ENCODE measurements at regions not wholly inside any gene's neighbourhood (a gene's known extent, or its start where the extent isn't known, plus 50 kb on each side); places are given as distances from the start of the nearest gene placed in this dataset.

GRCh38 chr13:58032676-58033460 is 401.3 kb downstream of the PCDH17 start:
- ATAC-seq: no peak
- no peak overlapping the region for H3K27ac ChIP-seq
- DNase-seq: no peak
- no peak for TF ChIP-seq CTCF (IDR thresholded peaks at IDR 0.05)
- H3K9me3 ChIP-seq: no peaks in the 10 kb centered on the region
- H3K4me3 ChIP-seq: no peak overlapping the region
- H3K36me3 ChIP-seq: no peaks in the 10 kb centered on the region
- H3K27me3 ChIP-seq (ENCODE audit: low read depth): no peaks in the 10 kb centered on the region
- H3K4me1 ChIP-seq: no peaks in the 10 kb centered on the region
- intact Hi-C loops (cut with DNase I): no loop called here

- Histone ChIP-seq H3K36me3 (no peaks in the 10 kb centered on the region), H3K4me1 (no peaks in the 10 kb centered on the region), H3K4me3 (no peak overlapping the region), H3K9me3 (no peaks in the 10 kb centered on the region), H3K27me3 (ENCODE audit: low read depth) (no peaks in the 10 kb centered on the region), H3K27ac (no peak overlapping the region)
- DNase-seq: no peak
- intact Hi-C loops (cut with DNase I): no loop called here
- no peak for ATAC-seq
- TF ChIP-seq CTCF (IDR thresholded peaks at IDR 0.05): no peak
Measured at GRCh38 chr13:58043971-58044370, 412.4 kb downstream of the PCDH17 start.

- Histone ChIP-seq H3K27me3 (ENCODE audit: low read depth) (no peaks in the 10 kb centered on the region), H3K9me3 (no peaks in the 10 kb centered on the region), H3K4me3 (no peak overlapping the region), H3K27ac (no peak overlapping the region), H3K4me1 (no peaks in the 10 kb centered on the region), H3K36me3 (no peaks in the 10 kb centered on the region)
- intact Hi-C loops (cut with DNase I): no loop called here
- no peak for DNase-seq
- no peak for ATAC-seq
- no peak for TF ChIP-seq CTCF (IDR thresholded peaks at IDR 0.05)
Measured at GRCh38 chr13:58048670-58049069, 417.1 kb downstream of the PCDH17 start.

- Histone ChIP-seq H3K27me3 (ENCODE audit: low read depth) (no peaks in the 10 kb centered on the region), H3K4me1 (no peaks in the 10 kb centered on the region), H3K4me3 (no peak overlapping the region), H3K9me3 (no peaks in the 10 kb centered on the region), H3K27ac (no peak overlapping the region), H3K36me3 (no peaks in the 10 kb centered on the region)
- ATAC-seq (no peak), DNase-seq (no peak)
- intact Hi-C loops (cut with DNase I): no loop called here
- TF ChIP-seq CTCF (IDR thresholded peaks at IDR 0.05): no peak
Measured at GRCh38 chr13:58051396-58051795, 419.9 kb downstream of the PCDH17 start.

- TF ChIP-seq CTCF (IDR thresholded peaks at IDR 0.05): no peak
- no peak overlapping the region for H3K4me3 ChIP-seq
- ATAC-seq (no peak), DNase-seq (no peak)
- H3K27me3 ChIP-seq (ENCODE audit: low read depth): no peaks in the 10 kb centered on the region
- H3K27ac ChIP-seq: no peak overlapping the region
- H3K9me3 ChIP-seq: no peaks in the 10 kb centered on the region
- intact Hi-C loops (cut with DNase I): no loop called here
- no peaks in the 10 kb centered on the region for H3K36me3 ChIP-seq
- H3K4me1 ChIP-seq: no peaks in the 10 kb centered on the region
Measured at GRCh38 chr13:58051807-58052375, 420.3 kb downstream of the PCDH17 start.
